ENCODE measurements at regions not wholly inside any gene's neighbourhood (a gene's known extent, or its start where the extent isn't known, plus 50 kb on each side); places are given as distances from the start of the nearest gene placed in this dataset.

GRCh38 chr2:177063331-177063730 is 149.3 kb upstream of the HNRNPA3 start:
- in situ Hi-C loops (cut with MboI; ENCODE audit: low sequenced_read_pairs), result no loop called here

- in situ Hi-C loops (cut with MboI; ENCODE audit: low sequenced_read_pairs), result no loop called here
These were observed 148.2 kb upstream of the HNRNPA3 start for GRCh38 chr2:177064422-177064821.

GRCh38 chr2:177068967-177069366 is 143.6 kb upstream of the HNRNPA3 start:
- in situ Hi-C loops (cut with MboI; ENCODE audit: low sequenced_read_pairs), result no loop called here

- in situ Hi-C loops (cut with MboI; ENCODE audit: low sequenced_read_pairs), result no loop called here
These were observed 140.5 kb upstream of the HNRNPA3 start for GRCh38 chr2:177072090-177072489.

GRCh38 chr2:177073611-177074010 is 139.0 kb upstream of the HNRNPA3 start:
- in situ Hi-C loops (cut with MboI; ENCODE audit: low sequenced_read_pairs), result no loop called here

- in situ Hi-C loops (cut with MboI; ENCODE audit: low sequenced_read_pairs), result no loop called here
These were observed 138.4 kb upstream of the HNRNPA3 start for GRCh38 chr2:177074099-177074710.

- in situ Hi-C loops (cut with MboI; ENCODE audit: low sequenced_read_pairs), result no loop called here
These were observed 137.3 kb upstream of the HNRNPA3 start for GRCh38 chr2:177075254-177075653.

GRCh38 chr2:177076636-177077179 is 135.9 kb upstream of the HNRNPA3 start:
- in situ Hi-C loops (cut with MboI; ENCODE audit: low sequenced_read_pairs), result no loop called here

GRCh38 chr2:177077778-177078177 is 134.8 kb upstream of the HNRNPA3 start:
- in situ Hi-C loops (cut with MboI; ENCODE audit: low sequenced_read_pairs), result no loop called here

GRCh38 chr2:177078416-177078815 is 134.2 kb upstream of the HNRNPA3 start:
- in situ Hi-C loops (cut with MboI; ENCODE audit: low sequenced_read_pairs), result no loop called here

GRCh38 chr2:177078855-177079254 is 133.7 kb upstream of the HNRNPA3 start:
- in situ Hi-C loops (cut with MboI; ENCODE audit: low sequenced_read_pairs), result no loop called here

GRCh38 chr2:177080746-177081284 is 131.8 kb upstream of the HNRNPA3 start:
- in situ Hi-C loops (cut with MboI; ENCODE audit: low sequenced_read_pairs), result no loop called here

- in situ Hi-C loops (cut with MboI; ENCODE audit: low sequenced_read_pairs), result no loop called here
These were observed 128.0 kb upstream of the HNRNPA3 start for GRCh38 chr2:177084607-177085006.

- in situ Hi-C loops (cut with MboI; ENCODE audit: low sequenced_read_pairs), result no loop called here
These were observed 124.1 kb upstream of the HNRNPA3 start for GRCh38 chr2:177088529-177088928.

GRCh38 chr2:177090967-177091366 is 121.6 kb upstream of the HNRNPA3 start:
- in situ Hi-C loops (cut with MboI; ENCODE audit: low sequenced_read_pairs), result no loop called here

GRCh38 chr2:177093371-177093770 is 119.2 kb upstream of the HNRNPA3 start:
- in situ Hi-C loops (cut with MboI; ENCODE audit: low sequenced_read_pairs), result no loop called here

GRCh38 chr2:177098001-177098613 is 114.5 kb upstream of the HNRNPA3 start:
- in situ Hi-C loops (cut with MboI; ENCODE audit: low sequenced_read_pairs), result no loop called here

GRCh38 chr2:177101930-177102329 is 110.7 kb upstream of the HNRNPA3 start:
- in situ Hi-C loops (cut with MboI; ENCODE audit: low sequenced_read_pairs), result no loop called here

GRCh38 chr2:177106212-177106611 is 106.4 kb upstream of the HNRNPA3 start:
- in situ Hi-C loops (cut with MboI; ENCODE audit: low sequenced_read_pairs), result no loop called here

- in situ Hi-C loops (cut with MboI; ENCODE audit: low sequenced_read_pairs), result no loop called here
These were observed 103.7 kb upstream of the HNRNPA3 start for GRCh38 chr2:177108890-177109289.

- in situ Hi-C loops (cut with MboI; ENCODE audit: low sequenced_read_pairs), result no loop called here
These were observed 97.9 kb upstream of the HNRNPA3 start for GRCh38 chr2:177114712-177115111.

- in situ Hi-C loops (cut with MboI; ENCODE audit: low sequenced_read_pairs), result no loop called here
These were observed 94.8 kb upstream of the HNRNPA3 start for GRCh38 chr2:177117755-177118154.
